Liver (tissue), 8 donors: ENCODE measurements at regions not wholly inside any gene's neighbourhood (a gene's known extent, or its start where the extent isn't known, plus 50 kb on each side); places are given as distances from the start of the nearest gene placed in this dataset.

Experiments used
- DNase-seq: peaks from one replicate; pipeline ENCODE4 v3.0.0-alpha.2; 2017; ENCODE audit warnings: low spot score
- H3K27ac ChIP-seq, 2 donors: one replicate each; pipeline ENCODE4 v1.7.0; 2013; ENCODE audit warnings: inconsistent platforms in 2 of 2, low read length in 2 of 2, control low read depth in 1 of 2, low read depth in 1 of 2, mild to moderate bottlenecking in 1 of 2
- H3K27me3 ChIP-seq, 4 donors: one replicate each; pipeline versions ENCODE4 v1.6.1 to v1.7.0; 2013; ENCODE audit warnings: low read length in 3 of 4, inconsistent platforms in 1 of 4, mild to moderate bottlenecking in 1 of 4, moderate library complexity in 1 of 4; ENCODE audit not compliant: control insufficient read depth in 4 of 4, insufficient read depth in 4 of 4
- H3K36me3 ChIP-seq, 4 donors: one replicate each; pipeline versions ENCODE4 v1.6.1 to v1.7.0; 2013; ENCODE audit warnings: low read length in 3 of 4, mild to moderate bottlenecking in 3 of 4, low read depth in 1 of 4, moderate library complexity in 1 of 4; ENCODE audit not compliant: control insufficient read depth in 4 of 4, insufficient read depth in 3 of 4
- H3K4me1 ChIP-seq, 4 donors: one replicate each; pipeline versions ENCODE4 v1.6.1 to v1.7.0; 2013; ENCODE audit warnings: low read length in 3 of 4, mild to moderate bottlenecking in 3 of 4, moderate library complexity in 1 of 4; ENCODE audit not compliant: control insufficient read depth in 4 of 4, insufficient read depth in 4 of 4
- H3K4me3 ChIP-seq, 3 donors: one replicate each; pipeline versions ENCODE4 v1.6.1 to v1.7.0; 2013; ENCODE audit warnings: low read length in 3 of 3, control low read depth in 1 of 3, low read depth in 1 of 3, mild to moderate bottlenecking in 1 of 3
- H3K9ac ChIP-seq, 2 donors: one replicate each; pipeline ENCODE4 v1.7.0; 2013; ENCODE audit warnings: low read length in 2 of 2, mild to moderate bottlenecking in 2 of 2, moderate library complexity in 2 of 2, control low read depth in 1 of 2, low read depth in 1 of 2
- H3K9me3 ChIP-seq, 4 donors: one replicate each; pipeline versions ENCODE4 v1.6.1 to v1.7.0; 2013; ENCODE audit warnings: low read length in 3 of 4; ENCODE audit not compliant: control insufficient read depth in 4 of 4
- CTCF ChIP-seq: fragments of 150-350 bp; IDR thresholded peaks from 2 replicates; pipeline ENCODE4 v1.5.1; 2017; ENCODE audit warnings: improper control_type of control experiment, low read depth, low read length; ENCODE audit not compliant: missing input control
- EGR1 ChIP-seq, 2 donors: IDR thresholded peaks; 2 replicates each; pipeline ENCODE4 v1.6.1; 2016 to 2018; ENCODE audit warnings: antibody characterized with exemption in 2 of 2, low read depth in 2 of 2
- FOXA1 ChIP-seq: IDR thresholded peaks from 2 replicates; pipeline ENCODE4 v1.6.1; 2016; ENCODE audit warnings: antibody characterized with exemption
- GABPA ChIP-seq, 2 donors: IDR thresholded peaks in 1 of 2; conservative IDR thresholded peaks in 1 of 2; 2 replicates each; pipeline ENCODE4 v1.6.1; 2016; ENCODE audit warnings: antibody characterized with exemption in 2 of 2, mild to moderate bottlenecking in 1 of 2, moderate library complexity in 1 of 2
- HNF4A ChIP-seq, 2 donors: conservative IDR thresholded peaks; 2 replicates each; pipeline ENCODE4 v1.6.1; 2016; ENCODE audit warnings: antibody characterized with exemption in 2 of 2, mild to moderate bottlenecking in 2 of 2
- HNF4G ChIP-seq: IDR thresholded peaks from 2 replicates; pipeline ENCODE4 v1.6.1; 2016; ENCODE audit warnings: antibody characterized with exemption
- JUND ChIP-seq, 2 donors: IDR thresholded peaks; 2 replicates each; pipeline ENCODE4 v1.6.1; 2016; ENCODE audit warnings: antibody characterized with exemption in 2 of 2
- NR2F2 ChIP-seq: IDR thresholded peaks from 2 replicates; pipeline ENCODE4 v1.6.1; 2016; ENCODE audit warnings: antibody characterized with exemption
- RAD21 ChIP-seq, 2 donors: IDR thresholded peaks; 2 replicates each; pipeline ENCODE4 v1.6.1; 2016; ENCODE audit warnings: antibody characterized with exemption in 2 of 2, mild to moderate bottlenecking in 2 of 2
- REST ChIP-seq: IDR thresholded peaks from 2 replicates; pipeline ENCODE4 v1.6.1; 2016; ENCODE audit warnings: antibody characterized with exemption, mild to moderate bottlenecking
- RXRA ChIP-seq, 2 donors: IDR thresholded peaks; 2 replicates each; pipeline ENCODE4 v1.6.1; 2017 to 2018; ENCODE audit warnings: antibody characterized with exemption in 2 of 2, mild to moderate bottlenecking in 1 of 2
- SP1 ChIP-seq: IDR thresholded peaks from 2 replicates; pipeline ENCODE4 v1.6.1; 2018; ENCODE audit warnings: antibody characterized with exemption, mild to moderate bottlenecking
- YY1 ChIP-seq: IDR thresholded peaks from 2 replicates; pipeline ENCODE4 v1.6.1; 2016; ENCODE audit warnings: antibody characterized with exemption, mild to moderate bottlenecking
- WGBS: extraction: QIAGEN DNeasy Blood & Tissue Kit; methylation state at CpG from one replicate; pipeline ENCODE4 v1.1.7; 2013; 5-methylcytosine and 5-hydroxymethylcytosine counted together
- donor health status: healthy.
- donor health status: healthy.
- donor health status: healthy.
- donor health status: healthy.
- donor health status: healthy.

- 78% methylated on average over 1 of the region's 1 CpG for WGBS
- peaks cover 0 to 2% (median 0%) of the 10 kb centered on the region in 4 donors for H3K27me3 ChIP-seq
- TF ChIP-seq RXRA (IDR thresholded peaks at IDR 0.05) (no peak), GABPA (IDR thresholded peaks at IDR 0.05 in 1 of 2, conservative IDR thresholded peaks at IDR 0.05 in 1 of 2) (no peak), EGR1 (IDR thresholded peaks at IDR 0.05; ENCODE audit: low read depth in 2 of 2) (no peak), HNF4G (no peak)
Observed at GRCh38 chr10:130512936-130513335, 376.7 kb downstream of the GLRX3 start.

GRCh38 chr10:130513686-130514476 lies 377.7 kb downstream of the GLRX3 start:
- Histone ChIP-seq H3K27me3 (peaks cover 0 to 2% (median 0%) of the 10 kb centered on the region in 4 donors), H3K4me3 (no peak overlapping the region), H3K9me3 (no peaks in the 10 kb centered on the region), H3K4me1 (no peaks in the 10 kb centered on the region), H3K9ac (no peak overlapping the region), H3K36me3 (no peaks in the 10 kb centered on the region), H3K27ac (no peak overlapping the region)
- DNase-seq = no peak
- TF ChIP-seq HNF4G (no peak), CTCF (no peak), HNF4A (conservative IDR thresholded peaks at IDR 0.05) (no peak), RAD21 (IDR thresholded peaks at IDR 0.05) (no peak), FOXA1 (no peak), SP1 (no peak), YY1 (no peak), JUND (IDR thresholded peaks at IDR 0.05) (no peak), NR2F2 (no peak), GABPA (IDR thresholded peaks at IDR 0.05 in 1 of 2, conservative IDR thresholded peaks at IDR 0.05 in 1 of 2) (no peak)
- WGBS = 80% methylated on average over 13 of the region's 13 CpGs

More at GRCh38 chr10:130512936-130513335, 376.7 kb downstream of the GLRX3 start:
- Histone ChIP-seq H3K9ac (no peak overlapping the region), H3K36me3 (no peaks in the 10 kb centered on the region), H3K27ac (no peak overlapping the region), H3K4me3 (no peak overlapping the region), H3K9me3 (no peaks in the 10 kb centered on the region), H3K4me1 (no peaks in the 10 kb centered on the region)
- no peak for DNase-seq

- peaks cover 0 to 2% (median 0%) of the 10 kb centered on the region in 4 donors for H3K27me3 ChIP-seq
- H3K9ac ChIP-seq = no peak overlapping the region
- no peak for DNase-seq
- peaks cover 0 to 3% (median 1%) of the 10 kb centered on the region in 4 donors for H3K9me3 ChIP-seq
- no peak overlapping the region for H3K27ac ChIP-seq
- no peaks in the 10 kb centered on the region for H3K4me1 ChIP-seq
- H3K4me3 ChIP-seq = no peak overlapping the region
- no peaks in the 10 kb centered on the region for H3K36me3 ChIP-seq
- 73% methylated on average over 6 of the region's 6 CpGs for WGBS
- TF ChIP-seq SP1 (no peak), GABPA (IDR thresholded peaks at IDR 0.05 in 1 of 2, conservative IDR thresholded peaks at IDR 0.05 in 1 of 2) (no peak), JUND (IDR thresholded peaks at IDR 0.05) (no peak), EGR1 (IDR thresholded peaks at IDR 0.05; ENCODE audit: low read depth in 2 of 2) (no peak), REST (no peak), FOXA1 (no peak)
Observed at GRCh38 chr10:130515670-130516069, 379.5 kb downstream of the GLRX3 start.
